IgD-negative memory B cell (primary cell): ENCODE measurements at regions not wholly inside any gene's neighbourhood (a gene's known extent, or its start where the extent isn't known, plus 50 kb on each side); places are given as distances from the start of the nearest gene placed in this dataset.
"Not testable (repeated sequence)": the region's sequence is repeated elsewhere in the genome, so short reads cannot be mapped to it uniquely, and the experiment has no call there.

ENCODE experiments used
- H3K27ac Mint-ChIP-seq, 3 donors: one replicate each; pipeline ENCODE4 v1.8.0; 2020 to 2022; ENCODE audit warnings: mild to moderate bottlenecking in 3 of 3, mixed read lengths in 3 of 3, moderate library complexity in 1 of 3
- H3K27me3 Mint-ChIP-seq: one replicate; pipeline ENCODE4 v1.8.0; 2021; ENCODE audit warnings: mixed read lengths
- H3K36me3 Mint-ChIP-seq: one replicate; pipeline ENCODE4 v1.8.0; 2020; ENCODE audit warnings: mild to moderate bottlenecking, mixed read lengths
- H3K4me1 Mint-ChIP-seq, 3 donors: one replicate each; pipeline ENCODE4 v1.8.0; 2020 to 2022; ENCODE audit warnings: mixed read lengths in 3 of 3, mild to moderate bottlenecking in 1 of 3
- H3K4me3 Mint-ChIP-seq, 4 donors: one replicate each; pipeline ENCODE4 v1.8.0; 2020 to 2022; ENCODE audit warnings: mild to moderate bottlenecking in 4 of 4, mixed read lengths in 4 of 4, moderate library complexity in 3 of 4
- H3K9me3 Mint-ChIP-seq, 3 donors: one replicate each; pipeline ENCODE4 v1.8.0; 2020 to 2021; ENCODE audit warnings: mixed read lengths in 3 of 3, mild to moderate bottlenecking in 1 of 3

DNA sequence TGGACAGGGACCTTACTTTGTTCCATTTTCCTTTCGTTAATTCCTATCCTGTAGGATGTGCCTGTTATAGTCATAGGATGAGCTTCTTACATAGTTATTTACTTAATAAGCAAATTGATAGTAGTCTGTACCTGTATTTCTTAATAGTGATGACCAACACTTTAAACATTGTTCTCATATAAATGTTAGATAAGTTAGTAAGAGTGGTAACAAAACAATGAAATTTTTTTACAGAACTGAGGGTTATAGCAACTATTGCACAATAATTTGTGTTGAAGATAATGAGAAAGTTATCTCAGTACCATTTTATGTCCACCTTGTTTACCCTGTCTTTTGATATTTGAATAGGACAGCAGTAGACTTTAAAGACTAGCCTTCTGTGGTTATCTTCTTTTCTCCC lies 162.9 kb upstream of the ELL2 start:
- no peak overlapping the region for H3K27ac Mint-ChIP-seq
- peaks cover 2% of the 10 kb centered on the region for H3K36me3 Mint-ChIP-seq
- H3K27me3 Mint-ChIP-seq = peaks cover 5% of the 10 kb centered on the region
- no peaks in the 10 kb centered on the region for H3K4me1 Mint-ChIP-seq
- H3K9me3 Mint-ChIP-seq = no peaks in the 10 kb centered on the region
- H3K4me3 Mint-ChIP-seq = no peak overlapping the region

DNA sequence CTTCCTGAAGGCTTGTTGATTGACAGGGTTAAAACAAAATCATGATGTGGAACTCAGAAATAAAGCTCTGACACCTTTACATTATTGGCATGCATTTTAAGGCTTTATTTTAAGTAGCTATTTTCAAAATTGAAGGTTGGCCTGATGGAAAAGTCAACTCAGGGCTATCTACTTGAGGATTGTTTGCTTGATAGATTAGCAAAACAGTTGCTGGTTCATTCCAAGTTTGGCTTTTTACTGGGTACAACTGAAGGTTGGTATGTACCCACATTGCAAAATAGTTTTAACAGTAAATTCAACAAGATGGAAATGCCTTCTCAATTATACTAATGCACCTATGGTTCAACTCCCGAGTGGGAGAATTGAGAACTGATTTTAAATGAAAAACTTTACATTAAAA lies 161.8 kb upstream of the ELL2 start:
- peaks cover 6% of the 10 kb centered on the region for H3K27me3 Mint-ChIP-seq
- no peaks in the 10 kb centered on the region for H3K9me3 Mint-ChIP-seq
- peaks cover 2% of the 10 kb centered on the region for H3K36me3 Mint-ChIP-seq
- no peak overlapping the region for H3K27ac Mint-ChIP-seq
- H3K4me1 Mint-ChIP-seq = no peaks in the 10 kb centered on the region
- no peak overlapping the region for H3K4me3 Mint-ChIP-seq

DNA sequence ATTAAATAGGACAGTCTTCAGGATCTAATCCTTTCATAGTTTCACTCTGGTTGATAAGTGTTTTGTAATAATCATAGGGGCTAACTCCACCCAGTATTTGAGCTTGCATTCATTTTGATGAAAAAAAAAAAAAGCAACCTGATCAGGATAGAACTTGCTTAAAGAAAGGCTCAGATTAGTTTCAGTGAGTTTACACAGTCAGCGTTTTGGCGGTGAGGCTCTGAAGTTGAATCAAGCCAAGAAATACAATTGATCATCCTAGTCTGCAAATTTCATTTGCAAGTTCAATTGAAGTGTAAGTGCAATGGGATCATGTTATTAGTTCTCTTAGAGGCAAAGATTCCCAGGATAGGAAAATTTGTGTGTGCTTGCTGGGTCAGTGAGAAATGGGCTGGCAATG lies 159.7 kb upstream of the ELL2 start:
- H3K27ac Mint-ChIP-seq = no peak overlapping the region
- H3K9me3 Mint-ChIP-seq = peaks cover 0 to 3% (median 0%) of the 10 kb centered on the region in 3 donors
- no peak overlapping the region for H3K4me3 Mint-ChIP-seq
- H3K27me3 Mint-ChIP-seq = peaks cover 3% of the 10 kb centered on the region
- H3K4me1 Mint-ChIP-seq = no peaks in the 10 kb centered on the region
- no peaks in the 10 kb centered on the region for H3K36me3 Mint-ChIP-seq

DNA sequence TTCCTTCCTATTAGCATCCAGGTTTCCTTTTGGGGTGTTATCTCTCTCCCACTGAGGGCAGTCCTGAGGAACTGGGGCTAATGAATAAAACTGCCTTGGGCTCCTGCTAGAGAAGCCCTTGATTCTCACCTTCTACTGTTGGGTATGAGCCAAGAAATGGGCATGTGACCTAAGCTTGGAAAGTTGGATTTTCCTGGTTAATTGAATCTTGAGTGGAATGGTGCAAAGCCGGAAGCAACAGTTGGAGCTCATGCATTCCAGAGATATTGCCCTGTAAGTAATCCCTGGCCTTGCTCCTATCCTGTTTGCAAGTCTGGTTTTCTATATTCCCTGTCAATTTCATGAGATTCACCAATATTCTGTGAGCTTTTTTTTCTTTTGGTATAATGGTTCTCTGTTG lies 158.5 kb upstream of the ELL2 start:
- no peak overlapping the region for H3K27ac Mint-ChIP-seq
- peaks cover 3% of the 10 kb centered on the region for H3K27me3 Mint-ChIP-seq
- H3K36me3 Mint-ChIP-seq = no peaks in the 10 kb centered on the region
- H3K9me3 Mint-ChIP-seq = peaks cover 0 to 3% (median 0%) of the 10 kb centered on the region in 3 donors
- no peak overlapping the region for H3K4me3 Mint-ChIP-seq
- H3K4me1 Mint-ChIP-seq = no peaks in the 10 kb centered on the region

DNA sequence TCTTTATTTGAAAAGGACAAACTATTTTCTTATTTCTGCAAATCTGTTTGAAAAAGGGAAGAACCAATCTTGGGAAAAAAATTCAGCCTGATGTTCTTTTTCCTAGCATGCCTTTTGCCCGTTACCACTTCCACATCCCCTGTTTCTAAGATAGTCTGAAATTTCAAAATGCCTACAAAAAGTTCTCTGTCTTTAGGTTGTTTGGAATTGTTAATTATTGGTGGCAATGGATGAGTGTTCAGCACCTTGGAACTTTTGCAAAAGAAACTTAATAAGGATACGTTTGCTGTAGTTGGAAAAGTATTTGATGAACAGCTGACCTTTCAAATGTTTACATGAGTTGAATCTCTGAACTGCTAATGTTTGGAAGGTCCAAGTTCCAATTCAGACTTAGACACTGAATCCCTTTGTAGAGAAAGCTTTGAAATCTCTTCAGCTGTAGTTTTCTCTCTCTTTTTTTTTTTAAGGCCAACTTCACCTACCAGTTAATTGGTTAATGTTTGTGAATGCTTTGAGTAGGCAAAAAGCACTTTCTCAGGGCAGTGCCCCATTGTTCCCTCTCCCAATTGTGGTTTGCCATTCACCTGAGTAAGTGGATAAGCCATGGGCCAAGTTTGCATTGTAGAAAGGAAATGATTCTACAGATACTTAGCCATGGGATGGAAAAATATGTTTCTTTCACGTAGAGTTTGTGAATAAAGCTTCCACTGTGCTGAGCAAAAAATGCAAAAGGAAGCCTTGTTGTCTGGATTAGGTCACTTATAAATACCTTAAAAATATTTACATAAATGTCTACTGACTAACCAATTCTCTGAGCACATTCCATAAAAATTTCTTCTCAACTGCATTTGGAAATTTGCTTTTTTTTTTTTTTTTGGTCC lies 156.4 kb upstream of the ELL2 start:
- no peak overlapping the region for H3K27ac Mint-ChIP-seq
- H3K9me3 Mint-ChIP-seq = peaks cover 0 to 3% (median 0%) of the 10 kb centered on the region in 3 donors
- peaks cover 3% of the 10 kb centered on the region for H3K27me3 Mint-ChIP-seq
- H3K36me3 Mint-ChIP-seq = no peaks in the 10 kb centered on the region
- no peak overlapping the region for H3K4me3 Mint-ChIP-seq
- no peaks in the 10 kb centered on the region for H3K4me1 Mint-ChIP-seq

DNA sequence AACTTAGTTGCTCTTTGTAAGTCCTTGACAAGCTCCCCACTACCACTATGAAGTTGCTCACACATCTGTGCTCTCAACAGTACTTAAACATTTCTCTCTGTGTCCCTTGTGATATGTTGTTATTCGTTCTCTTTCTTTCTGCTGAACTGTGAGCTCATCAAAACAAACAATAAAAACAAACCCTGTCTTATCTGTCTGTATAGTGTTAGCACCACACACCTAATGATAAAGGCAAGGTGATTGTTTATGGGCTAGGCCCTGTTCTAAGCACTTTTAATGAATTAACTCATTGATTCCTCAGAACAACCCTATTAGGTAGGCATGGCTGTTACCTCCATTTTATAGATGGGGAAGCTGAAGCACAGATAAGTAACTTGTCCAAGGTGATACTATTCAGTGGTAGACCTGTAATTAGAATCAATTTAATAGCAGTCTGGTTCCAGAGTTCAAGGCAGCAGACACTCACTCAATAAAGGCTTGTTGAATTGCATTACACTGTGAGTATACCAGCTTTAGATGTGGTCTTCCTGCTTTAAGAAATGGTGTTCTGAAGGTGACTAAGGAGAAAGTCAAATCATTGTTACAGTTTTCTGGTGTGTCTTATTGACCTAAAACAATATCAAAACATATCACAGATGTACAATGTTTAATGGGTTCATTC lies 153.6 kb upstream of the ELL2 start:
- Mint-ChIP-seq H3K27me3 (peaks cover 1% of the 10 kb centered on the region), H3K36me3 (no peaks in the 10 kb centered on the region), H3K9me3 (peaks cover 0 to 3% (median 0%) of the 10 kb centered on the region in 3 donors), H3K27ac (no peak overlapping the region), H3K4me1 (no peaks in the 10 kb centered on the region), H3K4me3 (no peak overlapping the region)

DNA sequence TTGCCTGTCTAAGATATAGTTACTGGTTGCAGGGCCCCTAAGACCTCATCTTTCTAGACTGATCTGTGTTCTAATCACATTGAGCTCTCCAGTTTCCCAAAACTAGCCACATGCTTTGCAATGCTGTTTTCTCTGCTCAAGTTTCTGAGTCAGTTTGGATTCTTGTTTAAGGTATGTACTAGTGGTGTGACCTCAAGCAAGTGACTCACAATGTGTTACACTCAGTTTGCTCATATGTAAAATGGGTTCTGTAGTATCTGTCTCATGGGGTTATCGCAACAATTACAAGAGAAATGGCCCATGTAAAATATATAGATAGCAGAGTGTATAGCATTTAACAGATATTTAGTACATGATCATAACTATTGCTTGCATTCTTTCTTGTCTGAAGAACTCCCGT lies 153.1 kb upstream of the ELL2 start:
- Mint-ChIP-seq H3K4me3 (no peak overlapping the region), H3K27ac (no peak overlapping the region), H3K4me1 (no peaks in the 10 kb centered on the region), H3K9me3 (peaks cover 0 to 3% (median 0%) of the 10 kb centered on the region in 3 donors), H3K27me3 (peaks cover 1% of the 10 kb centered on the region), H3K36me3 (no peaks in the 10 kb centered on the region)

DNA sequence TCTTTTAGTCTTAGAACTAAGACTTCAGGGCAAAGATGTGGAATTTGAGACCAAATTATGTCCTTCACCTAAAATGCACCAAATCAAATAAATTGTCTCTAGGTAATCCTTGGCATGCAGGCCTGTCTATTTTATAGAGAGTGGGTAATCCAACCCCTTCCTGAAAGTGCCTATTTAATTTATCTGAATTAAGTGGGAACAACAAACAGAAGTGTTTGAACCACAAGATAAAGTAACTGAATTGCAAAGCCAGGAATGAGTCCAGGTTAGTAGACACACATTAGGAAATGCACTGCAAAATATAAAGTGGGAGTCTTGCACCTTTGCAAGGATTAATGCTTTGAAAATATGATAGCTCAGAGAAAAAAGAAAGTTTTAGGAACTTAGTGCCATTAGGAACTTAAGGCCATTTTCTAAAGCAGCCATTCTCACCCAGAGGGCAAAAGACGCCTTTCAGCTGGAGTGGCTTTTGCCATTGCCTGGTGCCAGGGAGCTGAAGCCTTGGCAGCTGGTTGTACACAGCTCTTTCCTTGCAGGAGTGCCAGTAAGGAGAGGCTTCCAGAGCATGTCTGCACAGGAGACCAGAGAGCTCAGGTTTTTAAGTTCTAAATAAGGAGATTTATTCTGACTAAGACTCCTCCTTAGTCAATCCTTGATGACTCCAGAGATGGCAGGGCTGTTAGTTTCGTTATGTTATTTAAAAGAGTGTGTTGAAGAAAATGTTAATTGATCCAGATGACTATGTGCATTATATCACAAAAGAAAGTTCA lies 151.7 kb upstream of the ELL2 start:
- peaks cover 0 to 3% (median 0%) of the 10 kb centered on the region in 3 donors for H3K9me3 Mint-ChIP-seq
- H3K27me3 Mint-ChIP-seq = no peaks in the 10 kb centered on the region
- H3K4me1 Mint-ChIP-seq = no peaks in the 10 kb centered on the region
- peaks cover 2% of the 10 kb centered on the region for H3K36me3 Mint-ChIP-seq
- H3K4me3 Mint-ChIP-seq = no peak overlapping the region
- H3K27ac Mint-ChIP-seq = no peak overlapping the region

DNA sequence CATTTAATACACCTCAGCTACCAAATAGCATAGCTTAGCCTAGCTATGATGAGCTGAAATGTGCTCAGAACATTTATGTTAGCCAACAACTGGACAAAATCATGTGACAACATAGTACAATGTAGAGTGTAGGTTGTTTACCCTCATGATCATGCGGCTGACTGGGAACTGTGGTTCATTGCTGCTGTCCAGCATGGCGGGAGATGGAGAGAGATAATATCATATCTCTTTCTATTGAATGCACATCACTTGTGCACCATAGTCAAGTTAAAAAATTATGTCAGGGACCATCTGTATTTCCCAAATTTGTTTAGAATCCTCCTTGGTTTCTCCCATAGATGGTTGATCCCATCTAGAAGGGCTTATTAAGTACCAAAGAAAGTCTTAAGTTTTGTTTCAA lies 151.1 kb upstream of the ELL2 start:
- no peaks in the 10 kb centered on the region for H3K27me3 Mint-ChIP-seq
- H3K4me3 Mint-ChIP-seq = no peak overlapping the region
- no peak overlapping the region for H3K27ac Mint-ChIP-seq
- no peaks in the 10 kb centered on the region for H3K4me1 Mint-ChIP-seq
- H3K36me3 Mint-ChIP-seq = peaks cover 2% of the 10 kb centered on the region
- H3K9me3 Mint-ChIP-seq = peaks cover 0 to 3% (median 0%) of the 10 kb centered on the region in 3 donors

DNA sequence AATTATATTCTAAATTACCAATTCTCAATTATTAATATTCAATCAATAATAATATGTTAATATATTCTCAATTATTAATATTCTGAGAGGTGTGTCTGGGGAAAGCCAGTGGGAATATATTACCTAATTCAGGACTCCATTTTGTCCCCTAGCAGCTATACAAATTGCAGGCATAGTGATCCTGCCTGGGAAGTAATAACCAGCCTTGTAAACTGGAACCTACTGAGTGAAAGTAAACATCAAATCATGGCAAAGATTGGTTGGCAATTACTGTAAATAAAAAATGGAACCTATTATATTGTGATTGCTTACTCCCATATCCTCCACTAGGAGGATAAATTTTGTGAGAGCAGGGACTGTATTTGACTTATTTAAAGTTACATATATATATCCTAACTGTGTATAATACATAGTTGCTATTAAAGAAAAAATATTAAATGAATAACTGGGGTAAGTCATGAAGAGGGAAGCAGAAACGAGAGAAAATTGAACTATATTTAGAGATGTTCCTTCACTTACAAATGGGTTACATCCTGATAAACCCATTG lies 150.5 kb upstream of the ELL2 start:
- H3K27me3 Mint-ChIP-seq = no peaks in the 10 kb centered on the region
- H3K4me3 Mint-ChIP-seq = no peak overlapping the region
- no peaks in the 10 kb centered on the region for H3K9me3 Mint-ChIP-seq
- H3K36me3 Mint-ChIP-seq = peaks cover 2% of the 10 kb centered on the region
- H3K27ac Mint-ChIP-seq = no peak overlapping the region
- no peaks in the 10 kb centered on the region for H3K4me1 Mint-ChIP-seq

DNA sequence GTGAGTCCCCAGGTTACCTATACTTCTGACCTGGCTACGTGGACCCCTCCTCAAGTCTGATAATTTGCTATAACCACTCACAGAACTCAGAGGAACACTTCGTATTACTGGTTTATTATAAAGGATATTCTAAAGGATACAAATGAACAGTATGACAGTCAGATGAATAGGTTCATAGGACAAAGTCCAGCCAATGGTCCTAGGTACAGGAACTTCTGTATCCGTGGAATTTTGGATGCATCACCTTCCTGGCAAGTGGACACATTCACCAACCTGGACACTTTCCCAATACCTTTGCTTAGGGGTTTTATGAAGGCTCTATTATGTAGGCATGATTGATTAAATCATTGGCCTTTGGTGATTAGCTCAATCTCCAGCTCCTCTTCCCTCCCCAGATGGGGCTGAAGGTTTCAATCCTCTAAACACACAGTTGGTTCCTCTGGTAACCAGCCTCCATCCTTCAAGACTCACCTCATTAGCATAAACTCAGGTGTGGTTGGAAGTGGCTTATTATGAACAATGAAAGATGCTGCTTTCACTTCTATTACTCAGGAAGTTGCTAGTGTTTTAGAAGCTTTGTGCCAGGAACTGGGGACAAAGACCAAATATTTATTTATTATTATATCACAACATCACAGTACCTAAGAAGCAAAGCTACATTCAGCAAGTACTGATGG lies 149.6 kb upstream of the ELL2 start:
- Mint-ChIP-seq H3K9me3 (no peaks in the 10 kb centered on the region), H3K27ac (no peak overlapping the region), H3K27me3 (no peaks in the 10 kb centered on the region), H3K4me1 (no peaks in the 10 kb centered on the region), H3K4me3 (no peak overlapping the region), H3K36me3 (peaks cover 2% of the 10 kb centered on the region)

DNA sequence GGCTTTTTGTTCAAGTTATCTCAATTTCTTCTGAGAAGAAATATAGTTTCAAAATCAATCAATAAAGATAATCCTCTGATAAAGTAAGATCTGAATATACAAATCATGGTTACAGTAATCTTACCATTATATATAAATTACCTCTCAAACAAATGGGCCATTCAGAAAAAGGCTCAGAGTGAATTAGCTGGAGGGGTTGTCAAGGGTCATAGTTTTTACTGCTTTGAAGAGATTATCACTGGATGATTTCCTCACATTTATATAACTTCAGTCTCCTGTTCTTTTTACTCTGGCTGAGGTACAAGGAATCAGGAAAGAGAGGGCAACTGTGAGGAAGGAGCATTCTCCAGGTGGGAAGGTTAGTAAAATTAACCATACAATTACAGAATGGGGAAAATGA lies 148.6 kb upstream of the ELL2 start:
- Mint-ChIP-seq H3K27me3 (no peaks in the 10 kb centered on the region), H3K36me3 (peaks cover 2% of the 10 kb centered on the region), H3K4me3 (no peak overlapping the region), H3K4me1 (peaks cover 0 to 2% (median 0%) of the 10 kb centered on the region in 3 donors), H3K27ac (no peak overlapping the region), H3K9me3 (peaks cover 0 to 4% (median 0%) of the 10 kb centered on the region in 3 donors)

DNA sequence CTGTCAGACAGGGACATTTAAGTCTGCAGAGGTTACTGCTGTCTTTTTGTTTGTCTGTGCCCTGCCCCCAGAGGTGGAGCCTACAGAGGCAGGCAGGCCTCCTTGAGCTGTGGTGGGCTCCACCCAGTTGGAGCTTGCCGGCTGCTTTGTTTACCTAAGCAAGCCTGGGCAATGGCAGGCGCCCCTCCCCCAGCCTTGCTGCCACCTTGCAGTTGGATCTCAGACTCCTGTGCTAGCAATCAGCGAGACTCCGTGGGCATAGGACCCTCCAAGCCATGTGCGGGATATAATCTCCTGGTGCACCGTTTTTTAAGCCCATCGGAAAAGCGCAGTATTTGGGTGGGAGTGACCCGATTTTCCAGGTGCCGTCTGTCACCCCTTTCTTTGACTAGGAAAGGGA lies 147.0 kb upstream of the ELL2 start:
- H3K4me3 Mint-ChIP-seq, H3K9me3 Mint-ChIP-seq, H3K27ac Mint-ChIP-seq, H3K27me3 Mint-ChIP-seq, H3K36me3 Mint-ChIP-seq, H3K4me1 Mint-ChIP-seq: not testable (repeated sequence)

DNA sequence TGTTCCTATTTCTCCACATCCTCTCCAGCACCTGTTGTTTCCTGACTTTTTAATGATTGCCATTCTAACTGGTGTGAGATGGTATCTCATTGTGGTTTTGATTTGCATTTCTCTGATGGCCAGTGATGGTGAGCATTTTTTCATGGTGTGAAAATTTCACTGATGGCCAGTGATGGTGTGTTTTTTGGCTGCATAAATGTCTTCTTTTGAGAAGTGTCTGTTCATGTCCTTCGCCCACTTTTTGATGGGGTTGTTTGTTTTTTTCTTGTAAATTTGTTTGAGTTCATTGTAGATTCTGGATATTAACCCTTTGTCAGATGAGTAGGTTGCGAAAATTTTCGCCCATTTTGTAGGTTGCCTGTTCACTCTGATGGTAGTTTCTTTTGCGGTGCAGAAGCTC lies 142.2 kb upstream of the ELL2 start:
- H3K27ac Mint-ChIP-seq, H3K36me3 Mint-ChIP-seq, H3K4me3 Mint-ChIP-seq, H3K27me3 Mint-ChIP-seq, H3K4me1 Mint-ChIP-seq, H3K9me3 Mint-ChIP-seq: not testable (repeated sequence)
